ENCODE measurements at regions not wholly inside any gene's neighbourhood (a gene's known extent, or its start where the extent isn't known, plus 50 kb on each side); places are given as distances from the start of the nearest gene placed in this dataset.

- TF ChIP-seq POLR2AphosphoS5 (IDR thresholded peaks at IDR 0.05; ENCODE audit: insufficient read depth in 1 of 2, low read depth in 1 of 2) (no peak), POLR2A (IDR thresholded peaks at IDR 0.05) (no peak)
Measured at GRCh38 chr11:10990160-10990559, 132.3 kb upstream of the ZBED5 start.

Measured in vagina (tissue), 2 donors.